SK-N-SH treated with all-trans-retinoic acid at 6 μM for 48 hours (cell line): ENCODE measurements at regions not wholly inside any gene's neighbourhood (a gene's known extent, or its start where the extent isn't known, plus 50 kb on each side); places are given as distances from the start of the nearest gene placed in this dataset.

Source experiments
- ARNTL ChIP-seq: fragments of 450-650 bp; formaldehyde crosslinking; IDR thresholded peaks from 2 replicates; pipeline ENCODE4 v1.5.0; 2020; ENCODE audit warnings: low read depth, mild to moderate bottlenecking, moderate library complexity, borderline replicate concordance
- BACH2 ChIP-seq: fragments of 250-450 bp; sonication (Bioruptor Pico); IDR thresholded peaks from 2 replicates; pipeline ENCODE4 v1.9.0; 2021; ENCODE audit warnings: mild to moderate bottlenecking, borderline replicate concordance
- OSR1 ChIP-seq: fragments of 250-450 bp; sonication (Bioruptor Pico); IDR thresholded peaks from 2 replicates; pipeline ENCODE4 v1.8.0; 2022; ENCODE audit warnings: moderate library complexity, mild to moderate bottlenecking, inconsistent platforms
- PPARA ChIP-seq: fragments of 250-450 bp; sonication (Bioruptor Pico); IDR thresholded peaks from 2 replicates; pipeline ENCODE4 v1.5.0; 2020; ENCODE audit warnings: mild to moderate bottlenecking, borderline replicate concordance
- RARB ChIP-seq: fragments of 250-450 bp; sonication (Bioruptor Pico); IDR thresholded peaks from 2 replicates; pipeline ENCODE4 v1.8.0; 2021; ENCODE audit warnings: mild to moderate bottlenecking, moderate library complexity
- ZC3H10 ChIP-seq: fragments of 250-450 bp; sonication (Bioruptor Pico); IDR thresholded peaks from 2 replicates; pipeline ENCODE4 v1.5.1; 2021; ENCODE audit warnings: mild to moderate bottlenecking, moderate library complexity
- ZFP30 ChIP-seq: fragments of 450-650 bp; formaldehyde crosslinking; IDR thresholded peaks from 2 replicates; pipeline ENCODE4 v1.5.0; 2022; ENCODE audit warnings: mild to moderate bottlenecking, moderate library complexity
- TF ChIP-seq, protein P1 (sequence below): fragments of 250-450 bp; sonication (Bioruptor Pico); IDR thresholded peaks from 2 replicates; pipeline ENCODE4 v1.8.0; 2020; ENCODE audit warnings: mild to moderate bottlenecking, moderate library complexity, borderline replicate concordance
- TF ChIP-seq, protein P2 (sequence below): fragments of 250-450 bp; sonication (Bioruptor Pico); IDR thresholded peaks from 2 replicates; pipeline ENCODE4 v1.5.1; 2021; ENCODE audit warnings: mild to moderate bottlenecking, moderate library complexity
- TF ChIP-seq, protein P3 (sequence below): fragments of 250-450 bp; sonication (Bioruptor Pico); IDR thresholded peaks from 2 replicates; pipeline ENCODE4 v1.5.0; 2020; ENCODE audit warnings: mild to moderate bottlenecking, moderate library complexity

DNA sequence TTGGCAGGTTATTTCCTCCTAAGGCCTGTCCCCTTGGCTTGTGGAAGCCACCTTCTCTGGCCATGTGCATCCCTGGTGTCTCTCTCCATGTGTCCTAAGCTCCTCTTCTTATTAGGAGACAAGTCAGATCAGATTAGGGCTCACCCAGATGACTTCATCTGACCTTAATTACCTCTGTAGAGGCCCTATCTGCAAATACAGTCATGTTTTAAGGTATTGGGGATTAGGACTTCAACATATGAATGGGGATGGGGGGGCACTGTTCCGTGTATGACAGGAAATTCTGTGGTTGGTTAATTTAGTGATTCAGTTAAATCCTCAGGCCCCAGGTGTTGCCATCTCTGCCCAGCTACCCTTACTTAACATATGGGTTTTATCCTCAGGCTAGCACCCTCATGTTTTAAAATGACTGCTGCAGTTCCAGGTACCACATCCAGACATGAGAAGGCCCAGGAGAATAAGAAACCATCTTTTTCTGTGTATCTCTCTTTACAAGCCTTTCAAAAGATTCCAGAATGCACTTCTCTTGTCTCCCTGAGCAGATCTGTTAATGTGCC, 51.9 kb upstream of the RAI14 start:
- TF ChIP-seq ARNTL, result no peak
- TF ChIP-seq, protein P1, sequence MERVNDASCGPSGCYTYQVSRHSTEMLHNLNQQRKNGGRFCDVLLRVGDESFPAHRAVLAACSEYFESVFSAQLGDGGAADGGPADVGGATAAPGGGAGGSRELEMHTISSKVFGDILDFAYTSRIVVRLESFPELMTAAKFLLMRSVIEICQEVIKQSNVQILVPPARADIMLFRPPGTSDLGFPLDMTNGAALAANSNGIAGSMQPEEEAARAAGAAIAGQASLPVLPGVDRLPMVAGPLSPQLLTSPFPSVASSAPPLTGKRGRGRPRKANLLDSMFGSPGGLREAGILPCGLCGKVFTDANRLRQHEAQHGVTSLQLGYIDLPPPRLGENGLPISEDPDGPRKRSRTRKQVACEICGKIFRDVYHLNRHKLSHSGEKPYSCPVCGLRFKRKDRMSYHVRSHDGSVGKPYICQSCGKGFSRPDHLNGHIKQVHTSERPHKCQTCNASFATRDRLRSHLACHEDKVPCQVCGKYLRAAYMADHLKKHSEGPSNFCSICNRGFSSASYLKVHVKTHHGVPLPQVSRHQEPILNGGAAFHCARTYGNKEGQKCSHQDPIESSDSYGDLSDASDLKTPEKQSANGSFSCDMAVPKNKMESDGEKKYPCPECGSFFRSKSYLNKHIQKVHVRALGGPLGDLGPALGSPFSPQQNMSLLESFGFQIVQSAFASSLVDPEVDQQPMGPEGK (CRISPR knock-in tag), result no peak
- TF ChIP-seq ZC3H10, result no peak
- TF ChIP-seq OSR1 (CRISPR knock-in tag), result no peak
- no peak for TF ChIP-seq ZFP30 (CRISPR knock-in tag)
- TF ChIP-seq, protein P2, sequence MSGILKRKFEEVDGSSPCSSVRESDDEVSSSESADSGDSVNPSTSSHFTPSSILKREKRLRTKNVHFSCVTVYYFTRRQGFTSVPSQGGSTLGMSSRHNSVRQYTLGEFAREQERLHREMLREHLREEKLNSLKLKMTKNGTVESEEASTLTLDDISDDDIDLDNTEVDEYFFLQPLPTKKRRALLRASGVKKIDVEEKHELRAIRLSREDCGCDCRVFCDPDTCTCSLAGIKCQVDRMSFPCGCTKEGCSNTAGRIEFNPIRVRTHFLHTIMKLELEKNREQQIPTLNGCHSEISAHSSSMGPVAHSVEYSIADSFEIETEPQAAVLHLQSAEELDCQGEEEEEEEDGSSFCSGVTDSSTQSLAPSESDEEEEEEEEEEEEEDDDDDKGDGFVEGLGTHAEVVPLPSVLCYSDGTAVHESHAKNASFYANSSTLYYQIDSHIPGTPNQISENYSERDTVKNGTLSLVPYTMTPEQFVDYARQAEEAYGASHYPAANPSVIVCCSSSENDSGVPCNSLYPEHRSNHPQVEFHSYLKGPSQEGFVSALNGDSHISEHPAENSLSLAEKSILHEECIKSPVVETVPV, result no peak
- no peak for TF ChIP-seq PPARA (CRISPR knock-in tag)
- TF ChIP-seq BACH2, result no peak
- no peak for TF ChIP-seq RARB (CRISPR knock-in tag)
- TF ChIP-seq, protein P3, sequence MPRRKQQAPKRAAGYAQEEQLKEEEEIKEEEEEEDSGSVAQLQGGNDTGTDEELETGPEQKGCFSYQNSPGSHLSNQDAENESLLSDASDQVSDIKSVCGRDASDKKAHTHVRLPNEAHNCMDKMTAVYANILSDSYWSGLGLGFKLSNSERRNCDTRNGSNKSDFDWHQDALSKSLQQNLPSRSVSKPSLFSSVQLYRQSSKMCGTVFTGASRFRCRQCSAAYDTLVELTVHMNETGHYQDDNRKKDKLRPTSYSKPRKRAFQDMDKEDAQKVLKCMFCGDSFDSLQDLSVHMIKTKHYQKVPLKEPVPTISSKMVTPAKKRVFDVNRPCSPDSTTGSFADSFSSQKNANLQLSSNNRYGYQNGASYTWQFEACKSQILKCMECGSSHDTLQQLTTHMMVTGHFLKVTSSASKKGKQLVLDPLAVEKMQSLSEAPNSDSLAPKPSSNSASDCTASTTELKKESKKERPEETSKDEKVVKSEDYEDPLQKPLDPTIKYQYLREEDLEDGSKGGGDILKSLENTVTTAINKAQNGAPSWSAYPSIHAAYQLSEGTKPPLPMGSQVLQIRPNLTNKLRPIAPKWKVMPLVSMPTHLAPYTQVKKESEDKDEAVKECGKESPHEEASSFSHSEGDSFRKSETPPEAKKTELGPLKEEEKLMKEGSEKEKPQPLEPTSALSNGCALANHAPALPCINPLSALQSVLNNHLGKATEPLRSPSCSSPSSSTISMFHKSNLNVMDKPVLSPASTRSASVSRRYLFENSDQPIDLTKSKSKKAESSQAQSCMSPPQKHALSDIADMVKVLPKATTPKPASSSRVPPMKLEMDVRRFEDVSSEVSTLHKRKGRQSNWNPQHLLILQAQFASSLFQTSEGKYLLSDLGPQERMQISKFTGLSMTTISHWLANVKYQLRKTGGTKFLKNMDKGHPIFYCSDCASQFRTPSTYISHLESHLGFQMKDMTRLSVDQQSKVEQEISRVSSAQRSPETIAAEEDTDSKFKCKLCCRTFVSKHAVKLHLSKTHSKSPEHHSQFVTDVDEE (CRISPR knock-in tag), result no peak
